ENCODE measurements at regions not wholly inside any gene's neighbourhood (a gene's known extent, or its start where the extent isn't known, plus 50 kb on each side); places are given as distances from the start of the nearest gene placed in this dataset.

- no peak overlapping the region for H3K27ac ChIP-seq (ENCODE audit: insufficient read depth, low read length)
- WGBS, 2 experiments (ENCODE audit: extremely low coverage in 2 of 2, insufficient read length in 1 of 2) = 26% methylated on average over 3 of the region's 8 CpGs; no CpG with 5 or more reads in 1 of the 2 experiments
Observed at GRCh38 chr4:137421796-137422195, 110.5 kb downstream of the PCDH18 start.

More at GRCh38 chr4:137421796-137422195, 110.5 kb downstream of the PCDH18 start:
- intact Hi-C loops (cut with micrococcal nuclease) = no loop called here
- no peak overlapping the region for H4K91ac ChIP-seq (ENCODE audit: insufficient read depth, low read depth, low read length)
- H3K4ac ChIP-seq (ENCODE audit: low read depth, low read length) = no peak overlapping the region
- H3K27me3 ChIP-seq (ENCODE audit: control insufficient read depth, insufficient read depth, low read length) = no peaks in the 10 kb centered on the region
- H3K9me3 ChIP-seq (ENCODE audit: control insufficient read depth, insufficient read depth, low read length) = no peaks in the 10 kb centered on the region
- no peaks in the 10 kb centered on the region for H3K9me1 ChIP-seq (ENCODE audit: insufficient read depth, low read length)
- no peaks in the 10 kb centered on the region for H3K36me3 ChIP-seq (ENCODE audit: control insufficient read depth, insufficient read depth, low read length)
- ATAC-seq (ENCODE audit: low read depth) = no peak
- TF ChIP-seq USF2 (IDR thresholded peaks at IDR 0.05; ENCODE audit: low read depth, low read length) (no peak), NFE2L2 (IDR thresholded peaks at IDR 0.05; ENCODE audit: low read depth, low read length) (no peak), RCOR1 (IDR thresholded peaks at IDR 0.05; ENCODE audit: insufficient replicate concordance, low read length) (no peak), BHLHE40 (IDR thresholded peaks at IDR 0.05; ENCODE audit: low read depth, low read length) (no peak), RAD21 (IDR thresholded peaks at IDR 0.05; ENCODE audit: low read length) (no peak), FOS (IDR thresholded peaks at IDR 0.05; ENCODE audit: low read depth, low read length) (no peak), ELK1 (IDR thresholded peaks at IDR 0.05; ENCODE audit: borderline replicate concordance, low read depth, low read length) (no peak), CTCF (conservative IDR thresholded peaks at IDR 0.05; ENCODE audit: low read depth, low read length) (no peak), POLR2A (IDR thresholded peaks at IDR 0.05; ENCODE audit: low read depth, low read length) (no peak), MAFK (IDR thresholded peaks at IDR 0.05; ENCODE audit: low read depth, low read length) (no peak), RFX5 (IDR thresholded peaks at IDR 0.05; ENCODE audit: low read depth, low read length) (no peak), CHD1 (IDR thresholded peaks at IDR 0.05; ENCODE audit: low read depth, low read length) (no peak), MXI1 (IDR thresholded peaks at IDR 0.05; ENCODE audit: borderline replicate concordance, low read depth, low read length) (no peak), MAZ (IDR thresholded peaks at IDR 0.05; ENCODE audit: borderline replicate concordance, low read depth, low read length) (no peak), SMC3 (IDR thresholded peaks at IDR 0.05; ENCODE audit: low read depth, low read length) (no peak), CEBPB (IDR thresholded peaks at IDR 0.05; ENCODE audit: low read depth, low read length) (no peak)
- BruUV-seq (replicated peaks) = no TSS peak
- no peak overlapping the region for H3K9ac ChIP-seq (ENCODE audit: low read depth, low read length)
- H2BK120ac ChIP-seq (ENCODE audit: low read depth, low read length) = no peak overlapping the region
- no peak overlapping the region for H3K56ac ChIP-seq (ENCODE audit: extremely low read depth, insufficient read depth, low read length)
- no peak overlapping the region for H2BK20ac ChIP-seq (ENCODE audit: low read depth, low read length)
- no peak overlapping the region for H3K4me3 ChIP-seq (ENCODE audit: insufficient read depth, low read depth, low read length)
- no peak overlapping the region for H3K23ac ChIP-seq (ENCODE audit: low read depth, low read length)
- in situ Hi-C loops (cut with MboI; ENCODE audit: low sequenced_read_pairs) = no loop called here
- H4K20me1 ChIP-seq (ENCODE audit: insufficient read depth, low read length) = no peaks in the 10 kb centered on the region
- no peak overlapping the region for H4K5ac ChIP-seq (ENCODE audit: low read depth, low read length)
- H3K79me1 ChIP-seq (ENCODE audit: low read depth in 1 of 2, low read length in 2 of 2) = no peaks in the 10 kb centered on the region
- H2AK5ac ChIP-seq (ENCODE audit: low read depth, low read length) = no peak overlapping the region
- H3K4me1 ChIP-seq (ENCODE audit: control insufficient read depth, insufficient read depth, low read length) = no peaks in the 10 kb centered on the region
- dilution Hi-C loops (cut with HindIII; ENCODE audit: low sequenced_read_pairs, unreplicated experiment) = no loop called here
- H2BK5ac ChIP-seq (ENCODE audit: low read depth, low read length, poor library complexity, severe bottlenecking) = peak overlapping the region; percentile 26
- no peak overlapping the region for H3K14ac ChIP-seq (replicated peaks; ENCODE audit: low read depth, low read length)
- ChIA-PET POLR2A (ENCODE audit: unreplicated experiment) (no interaction called here), CTCF (no interaction called here)
- peak; percentile 55 for DNase-seq
- no peak overlapping the region for H2AK9ac ChIP-seq (replicated peaks; ENCODE audit: low read depth, low read length, poor library complexity)
- H3K18ac ChIP-seq (ENCODE audit: low read depth, low read length) = no peak overlapping the region
- H2AFZ ChIP-seq (replicated peaks; ENCODE audit: low read length, poor library complexity) = peak overlapping the region; percentile 53
- H2BK15ac ChIP-seq (ENCODE audit: low read depth, low read length) = no peak overlapping the region
- no peak overlapping the region for H4K8ac ChIP-seq (ENCODE audit: low read depth in 2 of 2, low read length in 2 of 2)
- H3K4me2 ChIP-seq (ENCODE audit: low read depth, low read length) = no peak overlapping the region; the same call in 1 of the 2 replicates

Data from IMR-90 (cell line).